HCT116 (cell line): ENCODE measurements at regions not wholly inside any gene's neighbourhood (a gene's known extent, or its start where the extent isn't known, plus 50 kb on each side); places are given as distances from the start of the nearest gene placed in this dataset.

ENCODE experiments used
- ATAC-seq: fragments of 200-7000 bp; cut with Tn5 transposase; 2 replicates; pipeline ENCODE4 v1.9.1; 2020; ENCODE audit warnings: mild to moderate bottlenecking, moderate library complexity
- BruUV-seq: library from RNA; stranded (reverse); fragments of 400-500 nt; replicated peaks from 2 replicates; lab custom pipeline; 2021; lab: Mats Ljungman, UMichigan
- CTCF ChIA-PET: fragments of 300-600 bp; sonication (Branson Sonifier 250); formaldehyde crosslinking; loops from one replicate; lab custom pipeline; 2021; ENCODE audit warnings: antibody characterized with exemption; lab: Charles Lee
- POLR2A ChIA-PET: fragments of 300-600, 350-600 bp; sonication (Branson Sonifier 250); formaldehyde crosslinking; loops from one replicate; lab custom pipeline; 2021; ENCODE audit warnings: antibody characterized with exemption; lab: Charles Lee
- RAD21 ChIA-PET, 2 experiments: fragments of 300-600 bp; sonication (Branson Sonifier 250); formaldehyde crosslinking; loops; one replicate each; lab custom pipeline; 2023; ENCODE audit warnings: low total read pairs in 2 of 2; ENCODE audit not compliant: uncharacterized antibody in 2 of 2, unreplicated experiment in 2 of 2, low non-redundant PET in 1 of 2; lab: Charles Lee
- DNase-seq: peaks from one replicate; pipeline ENCODE4 v3.0.0-alpha.2; 2010; ENCODE audit warnings: low read depth, low spot score
- H2AFZ ChIP-seq: fragments of 200-600 bp; shearing (Covaris generic), sonication (generic); 2 replicates; pipeline ENCODE4 v1.6.1; 2017; ENCODE audit warnings: low read depth, mixed run types, mixed read lengths, antibody characterized with exemption, low read length; ENCODE audit not compliant: poor library complexity, severe bottlenecking
- H3K27ac ChIP-seq: 2 replicates; pipeline ENCODE4 v1.5.1; 2012; ENCODE audit warnings: low read depth, low read length
- H3K27me3 ChIP-seq: fragments of 200-600 bp; sonication (generic); 2 replicates; pipeline ENCODE4 v1.6.1; 2016; ENCODE audit warnings: mixed run types, low read length, mixed read lengths; ENCODE audit not compliant: insufficient read depth
- H3K36me3 ChIP-seq, 2 experiments: fragments of 200-500 bp in 1 of 2; fragments of 200-600 bp in 1 of 2; sonication (Bioruptor generic) in 1 of 2; sonication (generic) in 1 of 2; 2 replicates each; pipeline versions ENCODE4 v1.5.1 to v1.6.1; 2014 to 2016; ENCODE audit warnings: low read length in 2 of 2, inconsistent platforms in 1 of 2, mixed read lengths in 1 of 2, mixed run types in 1 of 2; ENCODE audit not compliant: insufficient read depth in 2 of 2, control insufficient read depth in 1 of 2
- H3K4me1 ChIP-seq, 2 experiments: fragments of 200-600 bp in 1 of 2; sonication (generic) in 1 of 2; 2 replicates each; pipeline versions ENCODE4 v1.5.1 to v1.6.1; 2012 to 2017; ENCODE audit warnings: low read length in 2 of 2, inconsistent platforms in 1 of 2, mild to moderate bottlenecking in 1 of 2, mixed read lengths in 1 of 2, mixed run types in 1 of 2, moderate library complexity in 1 of 2; ENCODE audit not compliant: insufficient read depth in 2 of 2, control insufficient read depth in 1 of 2
- H3K4me2 ChIP-seq: fragments of 200-600 bp; sonication (generic); 2 replicates; pipeline ENCODE4 v1.6.1; 2017; ENCODE audit warnings: mixed run types, low read length, mixed read lengths
- H3K4me3 ChIP-seq, 2 experiments: fragments of 200-600 bp in 1 of 2; sonication (generic) in 1 of 2; replicated peaks in 1 of 2; 2 replicates each; pipeline ENCODE4 v1.5.1; 2011 to 2016; ENCODE audit warnings: low read length in 2 of 2, control low read depth in 1 of 2, low read depth in 1 of 2, mild to moderate bottlenecking in 1 of 2, mixed read lengths in 1 of 2, mixed run types in 1 of 2
- H3K79me2 ChIP-seq: fragments of 200-600 bp; sonication (generic); 2 replicates; pipeline ENCODE4 v1.6.1; 2017; ENCODE audit warnings: mild to moderate bottlenecking, mixed run types, low read length, moderate library complexity, mixed read lengths; ENCODE audit not compliant: insufficient read depth
- H3K9ac ChIP-seq: fragments of 200-600 bp; sonication (generic); 2 replicates; pipeline ENCODE4 v1.6.1; 2016; ENCODE audit warnings: low read length, mixed read lengths
- H3K9me2 ChIP-seq: fragments of 200-600 bp; sonication (generic), shearing (Covaris generic); 2 replicates; pipeline ENCODE4 v1.6.1; 2017; ENCODE audit warnings: mixed run types, mild to moderate bottlenecking, moderate library complexity; ENCODE audit not compliant: insufficient read depth
- H3K9me3 ChIP-seq, 2 experiments: fragments of 200-500 bp in 1 of 2; fragments of 200-600 bp in 1 of 2; sonication (Bioruptor generic) in 1 of 2; sonication (generic) in 1 of 2; 2 replicates each; pipeline ENCODE4 v1.6.1; 2014 to 2017; ENCODE audit warnings: low read length in 2 of 2, mixed read lengths in 2 of 2, inconsistent platforms in 1 of 2, low read depth in 1 of 2, mild to moderate bottlenecking in 1 of 2, mixed run types in 1 of 2, moderate library complexity in 1 of 2; ENCODE audit not compliant: control insufficient read depth in 1 of 2, insufficient read depth in 1 of 2
- H4K20me1 ChIP-seq: fragments of 200-600 bp; sonication (generic), shearing (Covaris generic); 2 replicates; pipeline ENCODE4 v1.6.1; 2017; ENCODE audit warnings: mixed run types, mild to moderate bottlenecking, moderate library complexity; ENCODE audit not compliant: insufficient read depth
- ATF3 ChIP-seq: IDR thresholded peaks from 2 replicates; pipeline ENCODE4 v1.6.1; 2012
- CBX3 ChIP-seq: IDR thresholded peaks from 2 replicates; pipeline ENCODE4 v1.6.1; 2012; ENCODE audit warnings: low read depth
- CEBPB ChIP-seq: IDR thresholded peaks from 2 replicates; pipeline ENCODE4 v1.6.1; 2012; ENCODE audit warnings: low read depth
- CTCF ChIP-seq, 3 experiments: fragments of 200-600 bp in 1 of 3; sonication (generic) in 1 of 3; IDR thresholded peaks in 2 of 3; conservative IDR thresholded peaks in 1 of 3; 2 replicates each; pipeline ENCODE4 v1.5.1; 2012 to 2017; ENCODE audit warnings: low read depth in 2 of 3, low read length in 2 of 3, antibody characterized with exemption in 1 of 3, borderline replicate concordance in 1 of 3, control low read depth in 1 of 3, mild to moderate bottlenecking in 1 of 3, mixed read lengths in 1 of 3, mixed run types in 1 of 3, moderate library complexity in 1 of 3; ENCODE audit not compliant: insufficient read depth in 1 of 3
- EGR1 ChIP-seq: IDR thresholded peaks from 2 replicates; pipeline ENCODE4 v1.6.1; 2012; ENCODE audit warnings: low read depth
- EZH2phosphoT487 ChIP-seq: fragments of 200-600 bp; IDR thresholded peaks from 2 replicates; pipeline ENCODE4 v1.6.1; 2018; ENCODE audit warnings: antibody characterized with exemption, borderline replicate concordance
- FOSL1 ChIP-seq: IDR thresholded peaks from 2 replicates; pipeline ENCODE4 v1.6.1; 2012; ENCODE audit warnings: low read depth
- JUND ChIP-seq: IDR thresholded peaks from 2 replicates; pipeline ENCODE4 v1.6.1; 2012
- MAX ChIP-seq: IDR thresholded peaks from 2 replicates; pipeline ENCODE4 v1.6.1; 2012
- POLR2A ChIP-seq: IDR thresholded peaks from 2 replicates; pipeline ENCODE4 v1.7.0; 2011; ENCODE audit warnings: borderline replicate concordance; ENCODE audit not compliant: insufficient read depth, insufficient read length; ENCODE audit errors: extremely low read depth
- POLR2AphosphoS5 ChIP-seq: IDR thresholded peaks from 2 replicates; pipeline ENCODE4 v1.6.1; 2011; ENCODE audit warnings: mild to moderate bottlenecking, low read depth, low read length, moderate library complexity
- RAD21 ChIP-seq: IDR thresholded peaks from 2 replicates; pipeline ENCODE4 v1.6.1; 2012; ENCODE audit warnings: low read depth, mild to moderate bottlenecking
- REST ChIP-seq: IDR thresholded peaks from 2 replicates; pipeline ENCODE4 v1.6.1; 2012; ENCODE audit warnings: low read depth
- SRF ChIP-seq: IDR thresholded peaks from 2 replicates; pipeline ENCODE4 v1.6.1; 2012; ENCODE audit warnings: low read depth
- TCF7L2 ChIP-seq: IDR thresholded peaks from 2 replicates; pipeline ENCODE4 v1.7.0; 2011; ENCODE audit warnings: borderline replicate concordance, inconsistent platforms; ENCODE audit not compliant: insufficient read depth, insufficient read length; ENCODE audit errors: extremely low read depth
- ZFX ChIP-seq: fragments of 450-650 bp; IDR thresholded peaks from 2 replicates; pipeline ENCODE4 v1.6.1; 2017
- ZNF274 ChIP-seq: fragments of 200-500 bp; sonication (Bioruptor generic); IDR thresholded peaks from 2 replicates; pipeline ENCODE4 v1.6.1; 2014; ENCODE audit warnings: mild to moderate bottlenecking, low read depth, low read length, inconsistent platforms
- intact Hi-C: fragments of 100-400 bp; cut with micrococcal nuclease; formaldehyde crosslinking; loops from 2 replicates; pipeline ENCODE4 v1.10.0; 2022

GRCh38 chr7:119232091-119232490, 1007.6 kb downstream of the ANKRD7 start:
- H4K20me1 ChIP-seq, result no peaks in the 10 kb centered on the region
- H2AFZ ChIP-seq, result no peak overlapping the region
- no TSS peak for BruUV-seq
- no peaks in the 10 kb centered on the region for H3K4me1 ChIP-seq
- H3K27me3 ChIP-seq, result no peaks in the 10 kb centered on the region
- H3K9ac ChIP-seq, result no peak overlapping the region
- CTCF ChIA-PET, result no interaction called here
- H3K4me3 ChIP-seq, result no peak overlapping the region
- POLR2A ChIA-PET, result no interaction called here
- intact Hi-C loops, result no loop called here
- TF ChIP-seq ZNF274, result no peak
- TF ChIP-seq ATF3, result no peak
- TF ChIP-seq EZH2phosphoT487, result no peak
- no peak for TF ChIP-seq SRF
- TF ChIP-seq EGR1, result no peak
- no peak for TF ChIP-seq FOSL1
- TF ChIP-seq CEBPB, result no peak
- TF ChIP-seq POLR2A, result no peak
- TF ChIP-seq MAX, result no peak
- no peak for TF ChIP-seq TCF7L2
- TF ChIP-seq ZFX, result no peak
- no peak for TF ChIP-seq CTCF (IDR thresholded peaks at IDR 0.05 in 2 of 3, conservative IDR thresholded peaks at IDR 0.05 in 1 of 3; ENCODE audit: borderline replicate concordance in 1 of 3, insufficient read depth in 1 of 3, low read depth in 2 of 3, low read length in 2 of 3)
- no peak for TF ChIP-seq CBX3
- TF ChIP-seq REST, result no peak
- no peak for TF ChIP-seq POLR2AphosphoS5
- TF ChIP-seq JUND, result no peak
- TF ChIP-seq RAD21, result no peak
- H3K27ac ChIP-seq, result no peak overlapping the region
- RAD21 ChIA-PET, result no interaction called here
- no peaks in the 10 kb centered on the region for H3K9me3 ChIP-seq
- no peak for ATAC-seq
- H3K9me2 ChIP-seq, result no peaks in the 10 kb centered on the region
- H3K4me2 ChIP-seq, result no peak overlapping the region
- no peaks in the 10 kb centered on the region for H3K79me2 ChIP-seq
- DNase-seq, result no peak
- no peaks in the 10 kb centered on the region for H3K36me3 ChIP-seq
